ENCODE measurements at regions not wholly inside any gene's neighbourhood (a gene's known extent, or its start where the extent isn't known, plus 50 kb on each side); places are given as distances from the start of the nearest gene placed in this dataset.

- TF ChIP-seq POLR2A (IDR thresholded peaks at IDR 0.05; ENCODE audit: control extremely low read depth in 1 of 2, low read depth in 2 of 2, low read length in 2 of 2): no peak
- TF ChIP-seq CTCF (IDR thresholded peaks at IDR 0.05; ENCODE audit: control extremely low read depth in 1 of 3, insufficient read depth in 1 of 3, low read depth in 1 of 3, low read length in 3 of 3): no peak
- TF ChIP-seq SIN3A (conservative IDR thresholded peaks at IDR 0.05 in 1 of 2, IDR thresholded peaks at IDR 0.05 in 1 of 2; ENCODE audit: low read depth in 1 of 2, low read length in 2 of 2): no peak
- TF ChIP-seq EP300 (IDR thresholded peaks at IDR 0.05; ENCODE audit: borderline replicate concordance in 1 of 2, low read depth in 2 of 2, low read length in 2 of 2): no peak
- TF ChIP-seq CEBPB (IDR thresholded peaks at IDR 0.05; ENCODE audit: low read depth, low read length): no peak
- TF ChIP-seq POLR2AphosphoS5 (IDR thresholded peaks at IDR 0.05; ENCODE audit: low read depth, low read length): no peak
- TF ChIP-seq CHD2 (IDR thresholded peaks at IDR 0.05; ENCODE audit: low read length): no peak
- no peak for TF ChIP-seq EZH2 (IDR thresholded peaks at IDR 0.05; ENCODE audit: low read depth, low read length, severe bottlenecking)
- TF ChIP-seq ZNF274 (IDR thresholded peaks at IDR 0.05; ENCODE audit: borderline replicate concordance, extremely low read depth, low read length): no peak
- TF ChIP-seq HDAC2 (IDR thresholded peaks at IDR 0.05; ENCODE audit: borderline replicate concordance in 1 of 2, low read depth in 2 of 2, low read length in 2 of 2): no peak
- no peak for TF ChIP-seq CBX8 (IDR thresholded peaks at IDR 0.05; ENCODE audit: borderline replicate concordance, low read depth, low read length)
- TF ChIP-seq RAD21 (IDR thresholded peaks at IDR 0.05 in 1 of 2, conservative IDR thresholded peaks at IDR 0.05 in 1 of 2; ENCODE audit: low read depth in 2 of 2, low read length in 2 of 2): no peak
- TF ChIP-seq TCF12 (IDR thresholded peaks at IDR 0.05; ENCODE audit: low read depth, low read length): no peak
Measured at GRCh38 chr14:53807108-53807507, 149.5 kb downstream of the BMP4 start.

All from H1 (cell line).